Subcutaneous abdominal adipose tissue (tissue), 5 donors: ENCODE measurements at regions not wholly inside any gene's neighbourhood (a gene's known extent, or its start where the extent isn't known, plus 50 kb on each side); places are given as distances from the start of the nearest gene placed in this dataset.

Experiments
- H3K27ac ChIP-seq: one replicate; pipeline ENCODE4 v1.7.0; 2013; ENCODE audit warnings: low read depth, mild to moderate bottlenecking, inconsistent platforms, low read length, moderate library complexity
- H3K27me3 ChIP-seq, 5 donors: one replicate each; pipeline ENCODE4 v1.7.0; 2013; ENCODE audit warnings: low read length in 5 of 5, inconsistent platforms in 1 of 5; ENCODE audit not compliant: control insufficient read depth in 5 of 5, insufficient read depth in 4 of 5
- H3K36me3 ChIP-seq, 5 donors: one replicate each; pipeline ENCODE4 v1.7.0; 2013; ENCODE audit warnings: low read length in 5 of 5; ENCODE audit not compliant: control insufficient read depth in 5 of 5, insufficient read depth in 5 of 5
- H3K4me1 ChIP-seq, 5 donors: one replicate each; pipeline ENCODE4 v1.7.0; 2013; ENCODE audit warnings: low read length in 5 of 5, mild to moderate bottlenecking in 3 of 5, moderate library complexity in 1 of 5; ENCODE audit not compliant: control insufficient read depth in 5 of 5, insufficient read depth in 5 of 5
- H3K4me3 ChIP-seq, 5 donors: one replicate each; pipeline ENCODE4 v1.7.0; 2013; ENCODE audit warnings: low read length in 5 of 5, low read depth in 1 of 5
- H3K9ac ChIP-seq, 5 donors: one replicate each; pipeline ENCODE4 v1.7.0; 2013; ENCODE audit warnings: low read length in 5 of 5, mild to moderate bottlenecking in 4 of 5, moderate library complexity in 3 of 5
- H3K9me3 ChIP-seq, 5 donors: one replicate each; pipeline ENCODE4 v1.7.0; 2013; ENCODE audit warnings: low read length in 5 of 5; ENCODE audit not compliant: control insufficient read depth in 5 of 5
- donor health status: healthy.
- donor health status: healthy.
- donor health status: healthy.
- donor health status: healthy.
- donor health status: healthy.

DNA sequence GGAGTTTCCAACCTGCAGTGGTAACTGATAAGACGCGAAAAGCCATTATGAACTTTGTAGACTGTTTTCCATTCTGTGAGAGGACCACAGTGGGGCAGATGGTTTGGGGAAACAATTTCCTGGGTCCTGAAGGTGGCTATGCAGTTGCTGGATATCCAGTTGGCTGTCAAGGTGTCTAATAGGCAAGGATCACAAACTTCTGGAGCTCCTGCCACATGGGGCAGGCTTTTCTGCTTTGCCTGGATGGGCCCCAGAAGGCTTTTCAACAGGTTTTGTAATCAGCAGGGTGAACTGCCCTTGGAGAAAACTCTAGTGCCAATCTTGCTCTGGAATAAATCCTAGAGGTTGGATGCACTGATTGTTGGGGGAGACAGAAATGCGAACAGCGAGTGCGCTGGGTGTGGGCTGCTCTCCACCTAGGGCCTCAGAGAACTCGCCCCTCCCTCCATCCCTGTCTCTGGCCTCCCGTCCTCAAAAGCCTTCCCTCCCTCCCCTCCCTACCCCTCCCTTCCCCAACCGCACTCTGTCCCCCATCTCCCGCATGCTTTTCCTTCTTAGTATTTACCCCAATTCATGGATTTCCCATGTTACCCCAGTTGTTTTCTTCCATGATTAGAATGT lies 210.3 kb upstream of the USP24 start:
- Histone ChIP-seq H3K27me3 (peaks cover 0 to 3% (median 0%) of the 10 kb centered on the region in 5 donors), H3K9ac (no peak overlapping the region), H3K4me1 (no peaks in the 10 kb centered on the region), H3K27ac (no peak overlapping the region), H3K4me3 (no peak overlapping the region), H3K36me3 (no peaks in the 10 kb centered on the region), H3K9me3 (peaks cover 0 to 10% (median 5%) of the 10 kb centered on the region in 5 donors)

- Histone ChIP-seq H3K4me1 (no peaks in the 10 kb centered on the region), H3K27me3 (peaks cover 0 to 3% (median 0%) of the 10 kb centered on the region in 5 donors), H3K9me3 (peaks cover 0 to 10% (median 5%) of the 10 kb centered on the region in 5 donors), H3K36me3 (no peaks in the 10 kb centered on the region), H3K27ac (no peak overlapping the region), H3K9ac (no peak overlapping the region), H3K4me3 (no peak overlapping the region)
Measured at GRCh38 chr1:55423376-55423775, 208.2 kb upstream of the USP24 start.

- Histone ChIP-seq H3K4me1 (no peaks in the 10 kb centered on the region), H3K27ac (no peak overlapping the region)
Measured at GRCh38 chr1:55420929-55421716, 206.0 kb upstream of the USP24 start.

GRCh38 chr1:55420026-55420425 lies 204.9 kb upstream of the USP24 start:
- Histone ChIP-seq H3K27me3 (no peaks in the 10 kb centered on the region), H3K9me3 (peaks cover 0 to 10% (median 5%) of the 10 kb centered on the region in 5 donors), H3K4me3 (no peak overlapping the region), H3K9ac (no peak overlapping the region), H3K36me3 (no peaks in the 10 kb centered on the region), H3K4me1 (no peaks in the 10 kb centered on the region), H3K27ac (no peak overlapping the region)

More at GRCh38 chr1:55420929-55421716, 206.0 kb upstream of the USP24 start:
- no peak overlapping the region for H3K9ac ChIP-seq
- H3K9me3 ChIP-seq: peaks cover 0 to 10% (median 5%) of the 10 kb centered on the region in 5 donors
- H3K36me3 ChIP-seq: no peaks in the 10 kb centered on the region
- H3K4me3 ChIP-seq: no peak overlapping the region
- peaks cover 0 to 1% (median 0%) of the 10 kb centered on the region in 5 donors for H3K27me3 ChIP-seq

DNA sequence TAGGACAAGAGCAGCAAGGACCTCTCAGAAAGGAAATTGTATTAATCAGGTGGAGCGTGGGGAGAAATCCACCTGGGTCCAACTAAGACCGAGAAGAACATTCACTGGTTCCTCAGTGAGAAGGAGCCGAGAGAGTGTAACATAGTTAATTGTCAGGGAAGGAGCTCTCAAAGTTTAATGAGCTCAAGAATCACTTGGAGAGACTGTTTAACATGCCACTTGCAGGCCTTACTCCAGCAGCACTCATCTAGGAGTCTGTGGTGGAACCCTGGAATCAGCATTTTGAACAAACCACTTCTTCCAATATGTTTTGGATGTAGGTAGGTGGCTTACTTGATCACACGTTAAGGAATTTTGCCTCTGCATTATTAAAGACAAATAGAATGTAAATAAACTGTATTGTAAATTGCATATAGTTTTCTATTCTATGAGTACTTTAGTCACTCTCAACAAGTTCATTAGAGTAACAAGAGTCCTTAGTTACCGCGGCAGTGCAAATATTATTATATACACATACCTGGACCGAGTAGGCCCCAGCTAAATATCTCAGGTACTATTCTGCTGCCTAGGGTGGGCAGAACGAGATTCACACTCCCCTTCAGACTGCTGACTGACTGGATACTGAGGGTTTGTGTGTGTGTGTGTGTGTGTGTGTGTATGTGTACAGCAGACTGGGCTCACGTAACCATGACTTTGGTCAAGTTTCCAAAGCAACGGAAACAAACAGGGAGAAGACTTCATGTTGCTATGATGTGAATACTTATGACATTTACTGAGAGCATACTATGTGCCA lies 203.2 kb upstream of the USP24 start:
- H3K4me1 ChIP-seq: no peaks in the 10 kb centered on the region
- H3K4me3 ChIP-seq: no peak overlapping the region
- H3K36me3 ChIP-seq: no peaks in the 10 kb centered on the region
- H3K27ac ChIP-seq: no peak overlapping the region
- H3K9ac ChIP-seq: no peak overlapping the region
- no peaks in the 10 kb centered on the region for H3K27me3 ChIP-seq
- peaks cover 0 to 10% (median 5%) of the 10 kb centered on the region in 5 donors for H3K9me3 ChIP-seq

DNA sequence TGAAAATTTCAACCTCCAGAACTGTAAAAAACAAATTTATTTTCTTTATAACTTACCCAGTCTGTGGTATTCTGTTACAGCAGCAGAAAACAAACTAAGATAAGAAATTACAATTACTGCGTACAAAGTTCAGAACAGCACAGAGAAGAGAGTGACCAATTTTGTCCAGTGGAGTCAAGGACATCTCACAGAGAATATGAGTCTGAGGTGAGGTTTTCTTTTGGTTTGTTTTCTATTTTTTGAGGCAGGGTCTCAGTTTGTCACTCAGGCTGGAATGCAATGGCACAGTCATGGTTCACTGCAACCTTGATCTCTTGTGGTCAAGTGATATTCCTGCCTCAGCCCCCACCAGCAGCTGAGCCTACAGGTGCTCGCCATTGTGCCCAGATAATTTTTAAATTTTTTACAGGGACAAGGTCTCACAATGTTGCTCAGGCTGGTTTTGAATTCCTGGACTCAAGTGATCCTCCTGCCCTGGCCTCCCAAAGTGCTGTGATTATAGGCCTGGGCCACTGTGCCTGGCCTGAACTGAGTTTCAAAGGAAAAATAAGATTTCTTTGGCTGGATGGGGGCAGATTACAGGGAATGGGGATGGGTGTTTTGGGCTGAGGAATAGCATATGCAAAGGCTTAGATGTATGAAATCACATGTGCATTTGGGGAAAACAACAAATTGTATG lies 201.1 kb upstream of the USP24 start:
- H3K9me3 ChIP-seq: peaks cover 0 to 11% (median 5%) of the 10 kb centered on the region in 5 donors
- H3K9ac ChIP-seq: no peak overlapping the region
- no peak overlapping the region for H3K27ac ChIP-seq
- H3K4me3 ChIP-seq: no peak overlapping the region
- no peaks in the 10 kb centered on the region for H3K4me1 ChIP-seq
- H3K27me3 ChIP-seq: no peaks in the 10 kb centered on the region
- no peaks in the 10 kb centered on the region for H3K36me3 ChIP-seq

- H3K27ac ChIP-seq: no peak overlapping the region
- H3K27me3 ChIP-seq: no peaks in the 10 kb centered on the region
- H3K36me3 ChIP-seq: no peaks in the 10 kb centered on the region
- no peaks in the 10 kb centered on the region for H3K4me1 ChIP-seq
- peaks cover 0 to 11% (median 5%) of the 10 kb centered on the region in 5 donors for H3K9me3 ChIP-seq
- no peak overlapping the region for H3K9ac ChIP-seq
- no peak overlapping the region for H3K4me3 ChIP-seq
Measured at GRCh38 chr1:55413286-55413685, 198.1 kb upstream of the USP24 start.

GRCh38 chr1:55412060-55412459 lies 196.9 kb upstream of the USP24 start:
- Histone ChIP-seq H3K36me3 (no peaks in the 10 kb centered on the region), H3K27me3 (no peaks in the 10 kb centered on the region), H3K27ac (no peak overlapping the region), H3K9me3 (peaks cover 0 to 11% (median 5%) of the 10 kb centered on the region in 5 donors), H3K9ac (no peak overlapping the region), H3K4me3 (no peak overlapping the region), H3K4me1 (no peaks in the 10 kb centered on the region)

DNA sequence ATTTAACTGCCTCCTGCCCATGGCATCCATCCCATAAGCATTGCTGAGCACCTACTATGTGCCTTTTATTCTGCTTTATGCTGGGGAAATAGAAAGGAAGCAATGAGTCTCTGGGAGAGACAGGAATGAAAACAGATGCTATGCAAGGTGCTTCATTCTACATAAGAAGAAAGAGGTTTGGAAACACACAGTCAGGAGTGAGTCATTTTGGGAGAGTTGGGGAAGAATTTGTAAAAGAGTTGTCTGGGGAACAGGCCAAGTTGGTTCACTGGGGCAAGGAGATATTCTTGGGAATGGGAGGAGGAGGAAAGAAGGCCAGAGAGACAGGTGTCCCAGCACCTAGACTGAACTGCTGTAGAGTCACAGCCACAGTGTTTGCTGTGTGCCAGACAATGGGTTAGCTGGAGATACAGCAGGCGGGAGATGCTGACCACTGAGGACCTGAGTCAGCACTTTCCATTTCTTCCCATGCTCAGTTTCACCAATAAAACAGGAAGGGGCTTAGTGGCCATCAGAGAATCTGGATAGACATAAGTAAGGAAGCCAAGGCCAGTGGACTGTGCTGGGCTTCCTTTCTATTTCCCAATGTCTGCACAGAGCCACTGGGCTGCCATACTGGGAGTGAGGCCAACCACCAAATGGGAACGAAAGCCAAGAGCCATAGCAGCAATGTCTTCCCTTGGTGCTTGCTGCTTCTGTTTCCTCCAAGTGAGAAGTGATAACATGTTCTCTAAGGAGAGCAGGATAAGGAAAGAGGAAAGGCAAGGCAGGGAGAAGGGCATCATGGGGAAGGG lies 187.7 kb upstream of the USP24 start:
- Histone ChIP-seq H3K27me3 (peaks cover 0 to 4% (median 0%) of the 10 kb centered on the region in 5 donors), H3K4me1 (peaks cover 0 to 3% (median 0%) of the 10 kb centered on the region in 5 donors), H3K4me3 (no peak overlapping the region), H3K9me3 (peaks cover 0 to 3% (median 0%) of the 10 kb centered on the region in 5 donors), H3K9ac (no peak overlapping the region), H3K27ac (no peak overlapping the region), H3K36me3 (no peaks in the 10 kb centered on the region)
